Renal cortical epithelial cell (primary cell): ENCODE measurements at regions not wholly inside any gene's neighbourhood (a gene's known extent, or its start where the extent isn't known, plus 50 kb on each side); places are given as distances from the start of the nearest gene placed in this dataset.

Experiments
- DNase-seq: peaks from one replicate; pipeline ENCODE4 v3.0.0-alpha.2; 2011; ENCODE audit warnings: low read depth

DNA sequence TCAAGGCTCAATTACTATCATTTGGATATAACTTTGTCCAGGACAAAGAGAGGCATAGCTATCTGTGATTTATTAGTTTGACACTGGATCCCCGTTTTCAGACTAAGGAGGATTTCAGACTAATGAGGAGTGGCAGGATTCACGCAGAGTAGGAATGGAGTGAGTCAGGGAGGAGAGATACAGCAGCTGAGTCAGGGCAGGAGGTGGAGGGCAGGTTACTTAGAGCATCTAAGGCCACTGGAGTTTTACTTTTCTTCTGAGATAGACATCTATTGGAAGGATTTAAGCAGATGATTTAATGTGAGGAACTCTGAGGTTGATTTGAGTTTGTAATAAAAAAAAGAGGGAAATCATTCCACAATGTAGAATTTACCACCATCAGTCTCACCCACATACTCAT, 110.6 kb downstream of the RPIA start:
- DNase-seq, result peak; percentile 12

- no peak for DNase-seq
These were observed 115.9 kb downstream of the RPIA start for GRCh38 chr2:88807237-88807962.

DNA sequence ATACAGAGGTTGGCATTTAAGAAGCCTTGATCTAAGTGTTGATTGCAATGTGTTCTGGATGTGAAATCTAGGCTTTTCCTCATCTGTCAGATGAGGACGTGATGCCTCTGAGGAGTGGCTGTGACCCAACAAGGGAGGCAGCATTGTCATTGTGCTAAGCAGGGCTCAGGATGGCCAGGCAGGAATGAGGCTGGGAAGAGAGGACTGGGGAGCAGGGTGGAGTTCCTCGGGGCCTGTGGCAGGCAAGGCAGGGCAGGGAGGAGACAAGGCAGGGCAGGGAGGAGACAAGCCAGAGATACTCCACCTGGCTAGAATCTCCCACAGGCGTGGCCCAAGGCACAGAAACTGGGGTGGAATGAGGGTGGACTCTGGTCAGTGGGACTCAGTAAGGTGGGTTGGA, 116.6 kb downstream of the RPIA start:
- no peak for DNase-seq

- DNase-seq, result no peak
These were observed 117.2 kb downstream of the RPIA start for GRCh38 chr2:88808652-88809051.

DNA sequence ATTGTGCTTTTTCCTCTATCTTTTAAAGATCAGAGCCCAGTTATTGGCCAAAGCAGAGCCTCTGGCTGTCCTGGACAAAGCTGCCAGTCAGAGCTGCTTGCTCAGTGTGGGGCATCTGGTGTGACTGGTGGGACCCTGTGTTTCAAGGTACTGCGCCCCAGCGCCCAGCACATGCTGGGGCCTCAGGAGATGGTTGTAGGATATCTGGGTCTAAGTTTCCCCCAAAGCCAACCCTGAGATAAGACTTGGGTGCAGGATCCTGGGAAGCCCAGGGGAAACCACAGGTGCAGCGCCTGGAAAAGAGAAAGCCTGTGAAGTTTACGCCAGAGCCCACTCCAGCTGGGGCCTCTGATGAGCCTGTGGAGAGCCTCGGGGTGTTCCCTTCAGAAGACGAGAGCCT, 117.7 kb downstream of the RPIA start:
- no peak for DNase-seq

- DNase-seq, result no peak
These were observed 118.5 kb downstream of the RPIA start for GRCh38 chr2:88810017-88810416.

- no peak for DNase-seq
These were observed 119.0 kb downstream of the RPIA start for GRCh38 chr2:88810488-88810887.

DNA sequence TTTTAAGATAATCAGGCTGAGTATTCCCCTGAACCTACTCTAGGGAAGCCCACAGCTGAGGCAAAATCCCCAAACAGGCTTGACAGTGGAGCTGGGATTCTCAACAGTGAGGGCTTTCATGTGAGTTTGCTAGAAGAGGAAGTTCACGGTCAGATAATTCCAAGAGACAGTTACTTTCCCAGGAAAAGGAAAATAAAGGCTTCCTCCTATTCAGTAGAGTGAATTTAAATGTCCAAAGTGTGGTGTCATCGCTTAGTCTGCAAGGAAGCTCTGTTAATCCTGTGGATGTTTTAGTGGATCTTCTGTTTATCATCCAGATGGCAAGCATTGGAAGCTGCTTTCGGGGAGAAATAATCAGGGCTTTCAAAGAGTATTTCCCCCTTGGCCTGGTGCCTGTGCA, 119.8 kb downstream of the RPIA start:
- no peak for DNase-seq

- no peak for DNase-seq
These were observed 120.2 kb downstream of the RPIA start for GRCh38 chr2:88811681-88812080.

- DNase-seq, result no peak
These were observed 122.1 kb downstream of the RPIA start for GRCh38 chr2:88813612-88814011.

- DNase-seq, result no peak
These were observed 123.8 kb downstream of the RPIA start for GRCh38 chr2:88815282-88815681.

DNA sequence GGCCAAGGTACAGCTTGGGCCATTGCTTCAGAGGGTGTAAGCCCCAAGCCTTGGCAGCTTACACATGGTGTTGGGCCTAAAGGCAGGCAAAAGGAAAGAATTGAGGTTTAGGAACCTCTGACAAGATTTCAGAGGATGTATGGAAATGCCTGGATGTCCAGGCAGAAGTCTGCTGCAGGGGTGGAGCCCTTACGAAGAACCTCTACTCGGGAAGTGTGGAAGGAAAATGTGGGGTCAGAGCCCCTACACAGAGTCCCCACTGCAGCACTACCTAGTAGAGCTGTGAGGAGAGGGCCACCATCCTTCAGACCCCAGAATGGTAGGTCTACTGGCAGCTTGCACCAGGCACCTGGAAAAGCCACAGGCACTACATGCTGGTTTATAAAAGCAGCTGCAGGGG, 124.2 kb downstream of the RPIA start:
- DNase-seq, result no peak

- no peak for DNase-seq
These were observed 126.9 kb downstream of the RPIA start for GRCh38 chr2:88818381-88818780.

DNA sequence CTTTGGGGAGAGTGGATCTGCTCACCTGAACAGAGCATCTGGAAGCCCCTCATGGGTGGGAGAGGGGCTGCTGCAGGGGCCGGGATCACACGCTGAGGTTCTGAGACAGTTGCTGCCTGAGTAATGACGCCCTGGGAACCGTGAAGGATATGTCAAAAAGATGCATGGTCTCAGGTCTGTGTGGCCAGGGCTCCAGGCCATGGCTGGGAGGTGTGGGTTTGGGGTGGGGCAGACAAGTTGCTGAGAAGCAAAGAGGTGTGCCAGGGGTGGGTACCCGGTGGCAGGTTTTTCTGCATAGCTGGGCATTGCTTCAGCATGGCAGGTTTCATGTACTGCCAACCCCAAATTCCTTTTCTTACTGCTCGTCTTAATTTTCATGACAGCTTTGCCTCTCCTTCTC, 133.5 kb downstream of the RPIA start:
- DNase-seq, result peak; percentile 3

- no peak for DNase-seq
These were observed 134.9 kb downstream of the RPIA start for GRCh38 chr2:88826399-88826798.

GRCh38 chr2:88827821-88828220, 136.3 kb downstream of the RPIA start:
- no peak for DNase-seq

- DNase-seq, result no peak
These were observed 137.1 kb downstream of the RPIA start for GRCh38 chr2:88828397-88829137.

DNA sequence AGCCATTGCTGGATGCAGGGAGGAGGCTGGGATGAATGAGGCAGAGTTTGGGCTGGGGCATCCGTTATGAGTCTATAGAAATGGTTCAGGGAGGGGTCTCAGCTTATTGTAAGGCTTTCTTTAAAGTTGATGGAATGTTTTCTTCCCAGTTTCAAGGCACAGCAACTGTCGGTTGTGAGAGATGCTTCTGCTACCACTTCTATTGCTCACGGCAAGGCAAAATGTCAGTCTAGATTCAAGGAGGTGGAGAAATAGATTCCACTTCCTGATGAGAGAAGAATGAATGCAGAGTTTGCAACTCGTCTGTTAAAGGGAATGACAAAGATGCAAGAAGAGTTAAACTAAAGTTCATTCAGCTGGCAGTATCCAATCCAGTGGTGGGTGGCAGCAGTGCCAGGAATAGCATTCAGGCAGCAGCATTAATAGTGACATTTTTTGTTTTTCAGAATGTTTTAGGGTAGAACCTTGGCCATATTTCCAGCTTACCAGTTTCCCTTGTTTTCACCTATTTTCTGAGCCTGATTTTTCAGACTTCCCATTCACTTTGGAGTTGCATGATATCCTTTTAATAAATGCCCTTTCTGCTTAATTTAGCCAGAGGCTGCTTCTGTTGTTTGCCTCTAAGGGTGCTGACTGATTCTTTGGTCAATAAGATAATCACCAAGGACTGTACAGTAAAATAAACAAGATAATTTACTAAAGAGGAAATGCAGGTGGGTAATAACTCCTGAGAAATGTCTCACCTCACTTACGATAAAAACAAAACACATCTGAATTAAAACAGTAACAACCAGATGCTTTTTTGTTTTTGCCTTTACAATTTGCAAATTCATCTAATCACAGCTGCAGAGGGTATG, 138.4 kb downstream of the RPIA start:
- DNase-seq, result no peak

- peak; percentile 37 for DNase-seq
These were observed 139.8 kb downstream of the RPIA start for GRCh38 chr2:88831071-88831791.

DNA sequence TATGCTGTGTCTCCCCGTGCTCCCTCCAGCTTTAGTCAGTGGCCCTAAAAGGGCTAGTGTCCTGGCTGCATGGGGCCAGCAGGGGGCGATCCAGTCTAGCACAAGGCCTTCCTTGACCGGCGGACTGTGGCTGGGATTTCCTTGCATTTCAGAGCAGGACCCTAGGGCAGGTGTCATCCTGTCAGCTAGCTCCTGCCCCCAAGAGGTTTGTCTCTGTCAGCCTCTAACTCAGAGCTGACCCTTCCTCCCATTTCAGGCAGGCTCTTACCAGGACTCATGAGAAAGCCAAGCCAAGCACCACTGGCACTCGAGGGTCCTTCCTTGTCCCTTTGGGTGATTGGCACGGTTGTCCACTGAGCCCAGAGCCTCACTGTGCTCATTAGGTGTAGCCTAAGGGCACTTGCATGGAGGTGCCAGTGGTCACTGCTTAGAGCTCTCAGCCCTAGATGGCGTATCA, 140.3 kb downstream of the RPIA start:
- DNase-seq, result peak; percentile 23

DNA sequence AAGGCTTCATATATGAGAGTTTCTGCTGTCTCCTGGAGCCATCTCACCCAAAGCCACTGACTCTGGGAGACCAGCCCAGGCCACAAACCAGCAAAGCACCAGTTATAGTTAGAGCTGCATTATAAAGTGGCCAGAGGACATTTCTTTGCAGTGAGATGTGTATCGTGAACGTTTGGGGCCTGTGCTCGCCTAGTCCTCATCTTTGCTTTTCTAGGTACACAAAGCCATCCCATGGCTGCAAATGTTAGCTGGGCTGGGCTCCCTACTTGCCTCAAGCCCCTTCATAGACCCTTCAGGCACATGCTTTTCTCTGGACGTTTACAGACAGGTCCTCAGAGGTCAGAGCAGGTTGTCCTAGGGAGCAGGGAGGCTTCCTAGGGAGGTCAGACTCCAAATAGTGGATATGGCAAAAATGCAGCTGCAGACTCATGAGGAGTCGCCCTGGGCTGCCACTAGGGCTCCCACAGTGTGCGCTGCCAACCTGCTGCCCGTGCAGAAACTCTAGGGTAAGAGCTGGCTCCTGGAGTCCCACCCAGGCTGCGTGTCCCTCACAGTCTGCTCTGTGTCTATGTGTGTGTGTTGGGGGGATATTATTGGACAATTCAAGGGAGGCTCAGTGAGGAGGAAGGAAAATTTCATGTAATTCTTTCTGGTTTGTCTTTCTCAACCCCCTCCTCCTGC, 141.0 kb downstream of the RPIA start:
- DNase-seq, result no peak
